Lower leg skin (tissue), 3 donors: ENCODE measurements at regions not wholly inside any gene's neighbourhood (a gene's known extent, or its start where the extent isn't known, plus 50 kb on each side); places are given as distances from the start of the nearest gene placed in this dataset.

Source experiments
- CTCF ChIP-seq, 3 donors: fragments of 450-650 bp; IDR thresholded peaks; one replicate each; pipeline ENCODE4 v1.5.1; 2016; ENCODE audit warnings: antibody characterized with exemption in 3 of 3, mild to moderate bottlenecking in 3 of 3, moderate library complexity in 2 of 3
- POLR2A ChIP-seq, 2 donors: fragments of 450-650 bp; IDR thresholded peaks; one replicate each; pipeline ENCODE4 v1.6.1; 2016 to 2017; ENCODE audit warnings: antibody characterized with exemption in 2 of 2, mild to moderate bottlenecking in 1 of 2, moderate library complexity in 1 of 2

GRCh38 chrY:8564421-8564820 lies 772.8 kb upstream of the TSPY4 start:
- TF ChIP-seq CTCF (IDR thresholded peaks at IDR 0.05) = no peak
- TF ChIP-seq POLR2A (IDR thresholded peaks at IDR 0.05) = no peak
